ENCODE measurements at regions not wholly inside any gene's neighbourhood (a gene's known extent, or its start where the extent isn't known, plus 50 kb on each side); places are given as distances from the start of the nearest gene placed in this dataset.

DNA sequence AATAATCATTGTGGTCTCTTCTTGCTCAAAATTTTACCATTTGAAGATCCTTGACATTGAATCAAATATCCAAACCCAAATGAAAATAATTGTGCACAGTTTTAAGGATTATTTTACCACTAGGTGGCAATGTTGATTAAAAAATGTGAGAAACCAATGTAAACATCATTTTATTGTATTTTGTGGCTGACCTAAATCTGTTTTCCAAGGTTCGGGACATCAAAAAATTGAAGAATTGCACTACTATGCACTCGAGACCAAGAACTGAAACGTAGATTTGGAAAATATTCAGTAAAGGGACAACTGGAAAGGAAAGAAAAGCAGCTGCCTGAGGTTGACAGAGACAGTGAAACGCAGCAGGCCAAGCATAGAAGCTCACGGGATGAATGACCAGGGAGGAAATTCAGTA is 259.3 kb downstream of the SNX13 start:
- TF ChIP-seq, protein P1, sequence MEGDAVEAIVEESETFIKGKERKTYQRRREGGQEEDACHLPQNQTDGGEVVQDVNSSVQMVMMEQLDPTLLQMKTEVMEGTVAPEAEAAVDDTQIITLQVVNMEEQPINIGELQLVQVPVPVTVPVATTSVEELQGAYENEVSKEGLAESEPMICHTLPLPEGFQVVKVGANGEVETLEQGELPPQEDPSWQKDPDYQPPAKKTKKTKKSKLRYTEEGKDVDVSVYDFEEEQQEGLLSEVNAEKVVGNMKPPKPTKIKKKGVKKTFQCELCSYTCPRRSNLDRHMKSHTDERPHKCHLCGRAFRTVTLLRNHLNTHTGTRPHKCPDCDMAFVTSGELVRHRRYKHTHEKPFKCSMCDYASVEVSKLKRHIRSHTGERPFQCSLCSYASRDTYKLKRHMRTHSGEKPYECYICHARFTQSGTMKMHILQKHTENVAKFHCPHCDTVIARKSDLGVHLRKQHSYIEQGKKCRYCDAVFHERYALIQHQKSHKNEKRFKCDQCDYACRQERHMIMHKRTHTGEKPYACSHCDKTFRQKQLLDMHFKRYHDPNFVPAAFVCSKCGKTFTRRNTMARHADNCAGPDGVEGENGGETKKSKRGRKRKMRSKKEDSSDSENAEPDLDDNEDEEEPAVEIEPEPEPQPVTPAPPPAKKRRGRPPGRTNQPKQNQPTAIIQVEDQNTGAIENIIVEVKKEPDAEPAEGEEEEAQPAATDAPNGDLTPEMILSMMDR (IDR thresholded peaks at IDR 0.05): peak; percentile 64
- TF ChIP-seq POLR2AphosphoS5 (IDR thresholded peaks at IDR 0.05; ENCODE audit: low read depth, low read length): no peak
- TF ChIP-seq SIN3A (IDR thresholded peaks at IDR 0.05; ENCODE audit: borderline replicate concordance, insufficient read depth, low read depth, low read length): no peak
- TF ChIP-seq, protein P2, sequence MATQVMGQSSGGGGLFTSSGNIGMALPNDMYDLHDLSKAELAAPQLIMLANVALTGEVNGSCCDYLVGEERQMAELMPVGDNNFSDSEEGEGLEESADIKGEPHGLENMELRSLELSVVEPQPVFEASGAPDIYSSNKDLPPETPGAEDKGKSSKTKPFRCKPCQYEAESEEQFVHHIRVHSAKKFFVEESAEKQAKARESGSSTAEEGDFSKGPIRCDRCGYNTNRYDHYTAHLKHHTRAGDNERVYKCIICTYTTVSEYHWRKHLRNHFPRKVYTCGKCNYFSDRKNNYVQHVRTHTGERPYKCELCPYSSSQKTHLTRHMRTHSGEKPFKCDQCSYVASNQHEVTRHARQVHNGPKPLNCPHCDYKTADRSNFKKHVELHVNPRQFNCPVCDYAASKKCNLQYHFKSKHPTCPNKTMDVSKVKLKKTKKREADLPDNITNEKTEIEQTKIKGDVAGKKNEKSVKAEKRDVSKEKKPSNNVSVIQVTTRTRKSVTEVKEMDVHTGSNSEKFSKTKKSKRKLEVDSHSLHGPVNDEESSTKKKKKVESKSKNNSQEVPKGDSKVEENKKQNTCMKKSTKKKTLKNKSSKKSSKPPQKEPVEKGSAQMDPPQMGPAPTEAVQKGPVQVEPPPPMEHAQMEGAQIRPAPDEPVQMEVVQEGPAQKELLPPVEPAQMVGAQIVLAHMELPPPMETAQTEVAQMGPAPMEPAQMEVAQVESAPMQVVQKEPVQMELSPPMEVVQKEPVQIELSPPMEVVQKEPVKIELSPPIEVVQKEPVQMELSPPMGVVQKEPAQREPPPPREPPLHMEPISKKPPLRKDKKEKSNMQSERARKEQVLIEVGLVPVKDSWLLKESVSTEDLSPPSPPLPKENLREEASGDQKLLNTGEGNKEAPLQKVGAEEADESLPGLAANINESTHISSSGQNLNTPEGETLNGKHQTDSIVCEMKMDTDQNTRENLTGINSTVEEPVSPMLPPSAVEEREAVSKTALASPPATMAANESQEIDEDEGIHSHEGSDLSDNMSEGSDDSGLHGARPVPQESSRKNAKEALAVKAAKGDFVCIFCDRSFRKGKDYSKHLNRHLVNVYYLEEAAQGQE (IDR thresholded peaks at IDR 0.05; ENCODE audit: insufficient read depth in 1 of 2, low read depth in 2 of 2, low read length in 1 of 2): no peak
- TF ChIP-seq TCF7L2 (IDR thresholded peaks at IDR 0.05; ENCODE audit: low read depth, low read length): no peak
